Immature natural killer cell (primary cell): ENCODE measurements at regions not wholly inside any gene's neighbourhood (a gene's known extent, or its start where the extent isn't known, plus 50 kb on each side); places are given as distances from the start of the nearest gene placed in this dataset.

Source experiments
- DNase-seq, 3 donors: peaks; one replicate each; pipeline ENCODE4 v3.0.0; 2022; ENCODE audit warnings: mixed read lengths in 1 of 3
- H3K27ac Mint-ChIP-seq, 6 donors: one replicate each; pipeline ENCODE4 v1.8.0; 2020; ENCODE audit warnings: mixed read lengths in 6 of 6, mild to moderate bottlenecking in 5 of 6, inconsistent platforms in 4 of 6, moderate library complexity in 3 of 6
- H3K27me3 Mint-ChIP-seq, 3 donors: one replicate each; pipeline ENCODE4 v1.8.0; 2020 to 2021; ENCODE audit warnings: low read depth in 3 of 3, mild to moderate bottlenecking in 3 of 3, mixed read lengths in 3 of 3, moderate library complexity in 3 of 3, inconsistent platforms in 1 of 3
- H3K36me3 Mint-ChIP-seq, 3 donors: one replicate each; pipeline ENCODE4 v1.8.0; 2020; ENCODE audit warnings: mixed read lengths in 3 of 3, inconsistent platforms in 2 of 3, mild to moderate bottlenecking in 2 of 3
- H3K4me1 Mint-ChIP-seq, 2 donors: one replicate each; pipeline ENCODE4 v1.8.0; 2020; ENCODE audit warnings: inconsistent platforms in 2 of 2, mild to moderate bottlenecking in 2 of 2, mixed read lengths in 2 of 2, moderate library complexity in 1 of 2
- H3K4me3 Mint-ChIP-seq, 5 donors: one replicate each; pipeline ENCODE4 v1.8.0; 2020; ENCODE audit warnings: mild to moderate bottlenecking in 5 of 5, mixed read lengths in 5 of 5, inconsistent platforms in 3 of 5, moderate library complexity in 3 of 5
- H3K9me3 Mint-ChIP-seq, 6 donors: one replicate each; pipeline ENCODE4 v1.8.0; 2020; ENCODE audit warnings: mild to moderate bottlenecking in 6 of 6, mixed read lengths in 6 of 6, inconsistent platforms in 4 of 6, moderate library complexity in 3 of 6

GRCh38 chr5:1950096-1950707 lies 67.5 kb upstream of the IRX4 start:
- Mint-ChIP-seq H3K36me3 (no peaks in the 10 kb centered on the region), H3K4me1 (no peaks in the 10 kb centered on the region), H3K9me3 (no peaks in the 10 kb centered on the region), H3K4me3 (no peak overlapping the region), H3K27me3 (peaks cover 1 to 8% (median 4%) of the 10 kb centered on the region in 3 donors), H3K27ac (no peak overlapping the region)
- no peak for DNase-seq

DNA sequence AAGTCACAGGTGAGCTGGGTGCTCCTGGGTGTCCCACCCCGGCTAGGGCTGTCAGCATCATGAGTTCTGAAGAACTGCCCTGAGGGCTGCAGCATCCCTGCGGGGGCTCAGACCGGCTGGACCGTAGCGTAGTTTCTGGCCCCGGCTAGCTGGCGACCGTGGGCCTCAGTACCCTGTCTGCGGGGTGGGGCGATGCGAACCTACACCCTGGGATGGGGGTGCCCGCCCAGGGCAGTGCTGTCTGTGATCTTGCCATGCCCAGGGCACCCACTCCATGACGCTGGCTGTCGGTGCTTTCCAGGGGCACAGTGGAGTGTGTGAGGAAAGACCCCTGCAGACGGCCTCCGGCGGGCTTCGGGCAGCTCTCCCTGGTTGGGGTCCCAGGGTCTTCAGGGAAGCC lies 66.5 kb upstream of the IRX4 start:
- H3K36me3 Mint-ChIP-seq, result no peaks in the 10 kb centered on the region
- H3K27me3 Mint-ChIP-seq, result peaks cover 1 to 8% (median 4%) of the 10 kb centered on the region in 3 donors
- no peak overlapping the region for H3K4me3 Mint-ChIP-seq
- DNase-seq, result no peak
- no peaks in the 10 kb centered on the region for H3K4me1 Mint-ChIP-seq
- H3K9me3 Mint-ChIP-seq, result no peaks in the 10 kb centered on the region
- no peak overlapping the region for H3K27ac Mint-ChIP-seq

- no peak for DNase-seq
- no peaks in the 10 kb centered on the region for H3K9me3 Mint-ChIP-seq
- no peak overlapping the region for H3K27ac Mint-ChIP-seq
- no peaks in the 10 kb centered on the region for H3K4me1 Mint-ChIP-seq
- H3K4me3 Mint-ChIP-seq, result no peak overlapping the region
- peaks cover 1 to 12% (median 4%) of the 10 kb centered on the region in 3 donors for H3K27me3 Mint-ChIP-seq
- H3K36me3 Mint-ChIP-seq, result no peaks in the 10 kb centered on the region
Observed at GRCh38 chr5:1948663-1949191, 66.0 kb upstream of the IRX4 start.

DNA sequence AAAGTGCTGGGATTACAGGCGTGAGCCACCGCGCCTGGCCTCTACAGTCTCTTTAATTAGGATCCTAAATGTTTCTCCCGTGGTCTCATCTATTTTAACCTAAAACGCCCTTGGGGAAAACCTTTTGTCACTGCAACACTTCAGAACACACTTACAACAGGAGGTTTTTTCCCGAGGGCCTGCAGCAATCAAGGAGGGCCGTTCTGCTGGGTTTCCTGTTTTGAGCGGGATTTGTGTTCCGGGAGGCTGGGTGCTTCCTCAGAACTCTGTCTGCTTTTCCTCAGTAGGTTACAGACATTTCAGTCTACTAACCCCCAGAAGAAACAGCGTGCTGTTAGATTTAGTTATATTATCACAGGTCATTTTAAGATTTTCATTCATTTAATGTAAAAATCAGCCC lies 65.4 kb upstream of the IRX4 start:
- H3K4me3 Mint-ChIP-seq, result no peak overlapping the region

DNA sequence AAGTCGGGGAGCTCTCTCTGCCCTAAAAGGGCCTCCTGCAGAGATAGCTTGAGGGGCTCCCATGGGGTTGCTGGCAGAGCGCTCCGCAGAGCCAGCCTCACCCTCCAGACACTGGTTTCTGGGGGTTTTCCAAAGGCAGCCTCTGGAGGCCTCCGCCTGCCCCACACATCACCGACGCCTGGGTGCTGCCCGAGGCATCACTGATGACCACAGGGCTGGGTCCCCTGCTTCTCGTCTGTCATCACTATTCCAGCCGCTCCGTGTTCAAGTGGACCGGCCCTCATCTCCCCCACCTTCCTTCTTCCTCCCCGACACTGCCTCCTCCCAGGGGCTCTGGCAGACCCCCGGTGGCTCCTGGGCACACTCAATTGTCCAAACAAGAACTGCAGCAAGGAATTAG lies 64.1 kb upstream of the IRX4 start:
- H3K27ac Mint-ChIP-seq, result no peak overlapping the region
- no peak overlapping the region for H3K4me3 Mint-ChIP-seq
- H3K4me1 Mint-ChIP-seq, result no peaks in the 10 kb centered on the region
- no peaks in the 10 kb centered on the region for H3K36me3 Mint-ChIP-seq
- peaks cover 3 to 12% (median 4%) of the 10 kb centered on the region in 3 donors for H3K27me3 Mint-ChIP-seq
- no peak for DNase-seq
- H3K9me3 Mint-ChIP-seq, result no peaks in the 10 kb centered on the region

More for the DNA sequence above, 65.4 kb upstream of the IRX4 start:
- Mint-ChIP-seq H3K4me1 (no peaks in the 10 kb centered on the region), H3K27ac (no peak overlapping the region), H3K9me3 (no peaks in the 10 kb centered on the region), H3K36me3 (no peaks in the 10 kb centered on the region), H3K27me3 (peaks cover 1 to 14% (median 2%) of the 10 kb centered on the region in 3 donors)
- no peak for DNase-seq

DNA sequence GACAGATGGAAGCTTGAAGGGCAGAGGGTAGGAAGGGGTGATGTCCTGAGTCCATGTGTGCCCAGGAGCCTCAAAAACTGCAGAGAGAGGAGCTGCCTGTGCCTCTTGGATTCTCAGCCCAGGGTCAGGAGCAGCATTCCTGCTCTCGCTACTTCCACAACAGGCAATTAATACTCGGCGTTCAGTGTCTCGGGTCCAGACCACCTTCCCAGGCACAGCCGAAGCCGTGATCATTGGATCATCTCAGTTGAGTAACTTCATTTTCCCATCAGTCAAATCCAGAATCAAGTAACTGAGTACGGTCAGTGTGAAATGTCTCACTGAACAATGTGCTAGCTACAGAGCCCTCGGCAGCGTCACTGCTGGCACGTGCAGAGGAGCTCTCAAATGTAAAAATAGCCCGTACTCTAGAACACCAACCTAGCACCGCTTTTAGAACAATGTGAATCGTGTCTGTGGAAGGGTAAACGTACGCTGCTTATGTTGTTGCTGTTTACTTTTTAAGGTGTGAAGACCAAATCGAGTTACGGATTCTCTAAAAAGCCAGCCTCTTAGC lies 63.5 kb upstream of the IRX4 start:
- Mint-ChIP-seq H3K27me3 (peaks cover 3 to 10% (median 4%) of the 10 kb centered on the region in 3 donors), H3K36me3 (no peaks in the 10 kb centered on the region), H3K4me1 (no peaks in the 10 kb centered on the region), H3K27ac (no peak overlapping the region), H3K4me3 (no peak overlapping the region), H3K9me3 (no peaks in the 10 kb centered on the region)
- DNase-seq, result no peak

DNA sequence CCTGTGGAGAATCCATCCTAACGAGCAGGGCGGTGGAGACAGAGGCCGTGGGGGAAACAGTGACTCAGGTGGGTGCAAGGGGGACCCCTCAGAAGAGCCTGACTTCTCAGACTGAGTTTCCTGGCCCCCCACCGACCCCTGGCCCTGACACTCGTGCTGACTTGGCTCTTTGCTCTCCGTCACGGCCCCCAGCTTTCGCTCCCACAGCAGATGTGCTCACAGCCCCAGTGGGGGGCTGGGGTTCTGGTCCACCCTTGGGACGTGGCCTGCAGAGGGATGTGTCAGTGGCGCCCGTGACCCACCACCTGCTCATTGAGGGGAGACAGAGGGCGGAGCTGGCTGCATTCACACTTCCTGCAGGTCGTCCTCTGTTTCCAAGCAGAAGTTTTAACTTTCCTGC lies 62.9 kb upstream of the IRX4 start:
- Mint-ChIP-seq H3K9me3 (no peaks in the 10 kb centered on the region), H3K36me3 (no peaks in the 10 kb centered on the region), H3K4me3 (no peak overlapping the region), H3K27me3 (peaks cover 3 to 10% (median 4%) of the 10 kb centered on the region in 3 donors), H3K27ac (no peak overlapping the region), H3K4me1 (no peaks in the 10 kb centered on the region)
- DNase-seq, result no peak

DNA sequence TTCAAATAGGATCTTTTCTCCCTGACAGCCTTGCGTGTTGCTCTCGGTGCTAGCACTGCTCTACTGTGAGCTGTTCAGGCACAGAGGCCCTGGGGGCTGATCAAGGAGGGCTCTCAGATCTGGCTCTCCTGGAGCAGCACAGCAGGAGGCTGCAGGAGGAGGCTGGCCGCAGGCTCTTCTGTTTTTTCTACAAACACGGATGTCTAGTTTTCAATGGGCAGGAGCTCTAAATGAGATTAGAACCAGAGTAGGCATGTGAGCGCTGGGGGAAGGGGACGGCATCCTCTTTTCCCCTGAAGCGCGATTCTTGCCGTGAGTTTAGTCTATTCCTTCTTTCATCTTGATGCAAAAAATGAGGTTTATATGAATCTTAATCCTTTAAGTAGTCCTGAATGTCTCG lies 61.7 kb upstream of the IRX4 start:
- Mint-ChIP-seq H3K36me3 (no peaks in the 10 kb centered on the region), H3K9me3 (no peaks in the 10 kb centered on the region), H3K27me3 (peaks cover 3 to 10% (median 4%) of the 10 kb centered on the region in 3 donors), H3K4me1 (no peaks in the 10 kb centered on the region), H3K4me3 (no peak overlapping the region), H3K27ac (no peak overlapping the region)
- DNase-seq, result no peak

DNA sequence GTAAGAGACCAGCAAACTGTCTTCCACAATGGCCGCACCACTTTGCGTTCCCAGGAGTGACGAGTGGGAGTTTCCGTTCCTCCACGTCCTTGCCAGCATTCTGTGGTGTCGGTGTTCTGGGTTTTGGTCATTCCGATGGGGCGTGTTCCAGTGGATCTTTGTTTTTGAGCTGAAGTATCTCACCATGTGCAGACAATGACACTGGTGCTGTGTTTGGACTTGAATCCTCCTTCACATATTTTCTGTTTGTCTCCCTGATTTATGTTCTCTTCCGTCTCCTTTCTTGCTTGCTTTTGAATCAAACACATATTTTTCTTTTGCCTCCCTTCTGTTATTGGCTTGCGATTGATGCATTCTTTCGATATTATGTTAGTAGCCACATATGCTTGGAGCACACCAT lies 60.8 kb upstream of the IRX4 start:
- no peak for DNase-seq
- H3K4me3 Mint-ChIP-seq, result no peak overlapping the region
- H3K9me3 Mint-ChIP-seq, result no peaks in the 10 kb centered on the region
- H3K27ac Mint-ChIP-seq, result no peak overlapping the region
- no peaks in the 10 kb centered on the region for H3K36me3 Mint-ChIP-seq
- H3K27me3 Mint-ChIP-seq, result peaks cover 3 to 10% (median 4%) of the 10 kb centered on the region in 3 donors
- no peaks in the 10 kb centered on the region for H3K4me1 Mint-ChIP-seq

DNA sequence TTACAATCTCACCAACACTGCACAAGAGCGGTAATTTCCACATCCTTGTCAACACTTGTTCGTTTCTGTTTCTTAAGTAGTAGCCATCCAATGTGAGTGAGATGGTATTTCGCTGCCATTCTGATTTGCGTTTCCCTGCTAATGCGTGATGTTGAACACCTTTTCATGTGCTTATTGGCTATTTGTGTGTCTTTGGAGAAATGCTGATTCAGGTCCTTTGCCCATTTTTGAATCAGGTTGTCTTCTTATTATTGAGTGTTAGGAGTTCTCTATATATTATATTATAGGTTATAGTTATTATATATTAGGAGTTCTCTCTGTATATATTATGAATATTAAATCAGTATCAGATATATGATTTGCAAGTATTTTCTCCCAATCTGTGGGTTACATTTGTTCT lies 59.9 kb upstream of the IRX4 start:
- H3K4me1 Mint-ChIP-seq, result no peaks in the 10 kb centered on the region
- no peak overlapping the region for H3K27ac Mint-ChIP-seq

DNA sequence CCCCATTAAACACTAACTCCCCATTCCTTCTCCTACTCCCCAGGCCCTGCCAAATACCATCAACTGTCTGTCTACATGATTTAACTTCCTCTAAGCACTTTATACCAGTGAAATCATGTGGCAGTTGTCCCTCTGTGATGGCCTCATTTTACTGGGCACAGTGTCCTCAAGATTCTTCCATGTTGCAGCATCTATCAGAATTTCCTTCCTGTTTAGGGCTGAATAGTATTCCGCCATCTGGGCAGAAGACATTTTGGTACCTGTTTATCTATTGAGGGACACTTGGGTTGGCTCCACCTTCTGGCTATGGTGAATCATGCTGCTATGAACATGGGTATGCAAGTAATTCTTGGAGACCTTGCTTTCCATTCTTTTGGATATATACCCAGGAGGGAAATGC lies 59.4 kb upstream of the IRX4 start:
- DNase-seq, result no peak
- Mint-ChIP-seq H3K36me3 (no peaks in the 10 kb centered on the region), H3K9me3 (no peaks in the 10 kb centered on the region), H3K4me3 (no peak overlapping the region), H3K27me3 (peaks cover 3 to 10% (median 4%) of the 10 kb centered on the region in 3 donors), H3K27ac (no peak overlapping the region), H3K4me1 (no peaks in the 10 kb centered on the region)

More for the DNA sequence above, 59.9 kb upstream of the IRX4 start:
- peaks cover 3 to 10% (median 4%) of the 10 kb centered on the region in 3 donors for H3K27me3 Mint-ChIP-seq
- H3K36me3 Mint-ChIP-seq, result no peaks in the 10 kb centered on the region
- no peak for DNase-seq
- H3K4me3 Mint-ChIP-seq, result no peak overlapping the region
- no peaks in the 10 kb centered on the region for H3K9me3 Mint-ChIP-seq

DNA sequence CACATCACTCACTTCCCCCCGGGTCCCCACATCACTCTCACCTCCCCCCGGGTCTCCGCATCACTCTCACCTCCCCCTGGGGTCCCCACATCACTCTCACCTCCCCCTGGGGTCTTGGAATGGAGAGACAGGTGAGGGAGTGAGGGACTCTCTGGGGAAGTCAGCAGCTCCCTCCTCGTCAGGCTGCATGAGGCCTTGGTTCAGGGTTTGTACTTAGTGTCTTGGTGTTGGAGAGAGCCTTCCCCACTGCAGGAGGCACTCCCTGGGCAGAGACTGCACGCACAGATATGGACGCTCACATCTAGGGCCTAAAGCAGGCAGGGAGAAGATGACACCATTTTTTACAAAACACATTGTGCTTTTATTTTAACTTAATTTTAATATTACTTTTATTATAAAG lies 56.5 kb upstream of the IRX4 start:
- Mint-ChIP-seq H3K27me3 (peaks cover 3 to 8% (median 6%) of the 10 kb centered on the region in 3 donors), H3K4me3 (no peak overlapping the region), H3K9me3 (no peaks in the 10 kb centered on the region), H3K36me3 (no peaks in the 10 kb centered on the region), H3K4me1 (no peaks in the 10 kb centered on the region), H3K27ac (no peak overlapping the region)
- DNase-seq, result no peak

DNA sequence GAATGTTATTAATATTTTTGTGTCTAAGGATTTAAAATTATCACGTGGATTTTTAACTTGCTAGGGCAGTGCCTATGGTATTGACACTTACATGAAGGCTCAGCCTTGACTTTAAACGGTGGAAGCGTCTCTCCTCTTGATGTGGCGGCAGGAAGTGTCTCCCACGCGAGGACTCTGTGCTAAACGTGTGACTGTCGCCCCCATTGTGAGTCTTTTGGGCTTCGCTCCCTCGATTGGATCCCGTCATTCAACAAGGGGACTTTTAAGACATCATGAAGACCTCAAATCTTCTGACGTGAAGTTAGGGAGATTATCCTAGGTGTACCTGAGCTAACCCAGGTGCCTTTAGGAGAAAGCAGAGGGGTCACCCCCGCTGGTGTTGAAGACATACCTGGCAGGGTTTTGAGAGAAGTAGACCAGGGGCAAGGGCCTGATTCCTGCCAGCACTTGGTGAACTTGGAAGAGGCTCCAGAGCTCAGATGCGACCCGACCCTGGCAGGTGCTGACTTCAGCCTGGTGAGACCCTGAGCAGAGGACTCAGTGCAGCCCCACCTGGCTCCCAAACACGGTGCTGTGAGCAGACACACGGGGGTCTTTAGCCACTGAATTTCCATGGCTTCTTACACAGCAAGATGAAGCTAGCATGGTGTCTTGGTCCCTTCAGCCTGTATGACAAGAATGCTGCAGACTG lies 55.7 kb upstream of the IRX4 start:
- Mint-ChIP-seq H3K4me3 (no peak overlapping the region), H3K9me3 (no peaks in the 10 kb centered on the region), H3K36me3 (no peaks in the 10 kb centered on the region)

GRCh38 chr5:1937590-1937989 lies 54.9 kb upstream of the IRX4 start:
- Mint-ChIP-seq H3K4me3 (no peak overlapping the region), H3K4me1 (no peaks in the 10 kb centered on the region), H3K36me3 (no peaks in the 10 kb centered on the region), H3K9me3 (no peaks in the 10 kb centered on the region), H3K27ac (no peak overlapping the region), H3K27me3 (peaks cover 3 to 11% (median 5%) of the 10 kb centered on the region in 3 donors)
- no peak for DNase-seq

More for the DNA sequence above, 55.7 kb upstream of the IRX4 start:
- Mint-ChIP-seq H3K27ac (no peak overlapping the region), H3K4me1 (no peaks in the 10 kb centered on the region), H3K27me3 (peaks cover 3 to 6% (median 4%) of the 10 kb centered on the region in 3 donors)
- no peak for DNase-seq
